ELF-1 (cell line): ENCODE measurements at regions not wholly inside any gene's neighbourhood (a gene's known extent, or its start where the extent isn't known, plus 50 kb on each side); places are given as distances from the start of the nearest gene placed in this dataset.
A peak's percentile ranks its signal among the peaks of the same experiment; 100 is the strongest.

Source experiments
- DNase-seq: peaks from one replicate; pipeline ENCODE4 v3.0.0-alpha.2; 2016; ENCODE audit warnings: low read depth, low spot score

DNA sequence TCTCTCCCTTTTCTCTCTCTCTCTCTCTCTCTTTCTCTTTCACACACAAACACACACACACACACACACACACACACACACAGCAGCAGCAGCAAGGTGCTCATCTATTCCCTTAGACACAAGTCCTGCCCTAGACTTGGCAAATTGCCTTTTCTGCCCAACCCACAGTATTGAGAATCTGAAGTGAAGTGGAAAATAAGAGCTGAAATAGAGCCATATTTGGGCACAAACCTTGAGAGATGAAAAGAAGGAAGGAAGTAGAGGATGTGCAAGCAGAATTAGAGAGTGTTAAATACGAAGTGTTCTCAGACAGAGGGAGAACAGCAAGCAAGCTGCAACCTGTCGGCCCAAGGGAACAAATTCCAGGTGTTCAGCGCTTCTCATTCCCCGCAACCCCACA, 557.5 kb upstream of the NOX3 start:
- DNase-seq: no peak

DNA sequence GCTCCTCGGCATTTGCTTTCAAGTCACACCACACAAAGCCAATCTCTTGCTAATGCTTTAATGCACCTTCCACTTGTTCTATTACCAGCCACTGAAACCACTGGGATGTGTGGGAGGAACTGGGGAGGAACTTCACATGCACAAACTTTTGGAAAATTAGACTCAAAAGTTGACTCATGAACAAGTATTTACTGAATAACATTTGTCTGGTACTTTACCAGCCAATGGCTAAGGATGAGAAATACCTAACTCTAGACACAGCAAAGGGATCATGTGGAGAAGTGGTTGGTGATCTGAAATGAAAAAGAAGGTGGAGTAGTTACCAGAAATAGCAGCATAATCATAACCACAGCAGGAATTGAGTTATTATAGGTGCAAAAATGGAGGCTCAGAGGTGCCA, 554.0 kb upstream of the NOX3 start:
- DNase-seq: no peak

DNA sequence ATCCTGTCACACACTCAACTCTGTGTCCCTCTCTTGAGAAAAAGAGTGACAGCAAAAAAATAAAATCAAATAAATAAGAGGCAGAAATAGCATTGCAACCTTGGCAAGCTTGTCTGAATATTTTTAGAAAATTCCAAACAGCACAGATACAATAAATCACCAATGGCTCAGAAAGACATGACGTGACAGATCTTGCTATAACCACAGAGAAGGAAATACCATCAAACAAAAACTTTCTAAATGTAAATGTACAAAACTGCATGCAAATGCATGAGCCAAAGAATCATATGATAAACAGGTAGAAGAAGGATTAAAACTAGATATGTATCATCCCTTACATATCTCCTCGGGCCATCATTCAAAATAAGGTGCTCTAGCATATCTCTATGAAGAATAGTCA, 549.2 kb upstream of the NOX3 start:
- DNase-seq: no peak

- DNase-seq: no peak
Observed at GRCh38 chr6:155996151-155996550, 540.5 kb upstream of the NOX3 start.

GRCh38 chr6:155995281-155995680, 539.6 kb upstream of the NOX3 start:
- DNase-seq: no peak

GRCh38 chr6:155994086-155994485, 538.4 kb upstream of the NOX3 start:
- no peak for DNase-seq

DNA sequence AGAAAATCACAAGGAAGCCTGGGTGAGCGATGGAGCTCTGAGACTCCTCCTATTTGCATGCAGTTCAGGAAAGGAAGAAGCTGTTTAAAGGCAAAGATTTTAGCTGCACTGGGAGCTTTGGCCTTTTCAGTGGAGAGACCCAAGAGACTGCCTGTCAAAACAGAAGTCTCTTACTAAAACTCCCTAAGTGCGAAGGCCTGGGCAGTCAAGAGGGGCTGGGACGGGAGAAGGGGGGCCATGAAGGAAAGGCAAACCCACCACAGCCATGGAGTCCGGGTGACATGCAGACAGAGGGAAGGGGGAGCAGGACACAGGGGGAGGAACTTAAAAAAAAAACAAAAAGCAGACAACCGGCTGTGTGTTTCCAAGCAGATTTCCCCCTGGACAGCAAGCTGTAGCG, 537.6 kb upstream of the NOX3 start:
- DNase-seq: no peak

- DNase-seq: no peak
Observed at GRCh38 chr6:155985660-155986138, 530.1 kb upstream of the NOX3 start.

DNA sequence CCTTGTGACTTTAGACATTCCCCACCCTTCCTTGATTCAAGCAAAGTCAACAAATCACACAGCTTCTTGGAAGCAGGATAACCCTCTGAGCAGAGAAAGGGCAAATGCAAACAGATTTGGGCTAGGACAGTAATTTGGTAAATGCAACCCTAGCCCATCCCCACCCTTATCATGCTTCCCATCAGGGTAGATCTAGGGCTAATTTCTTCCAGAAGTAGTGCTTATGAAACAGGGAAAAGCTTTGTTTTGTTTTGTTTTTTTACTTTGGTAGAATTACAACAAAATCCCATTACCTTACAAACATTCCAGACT, 525.1 kb upstream of the NOX3 start:
- no peak for DNase-seq

- no peak for DNase-seq
Observed at GRCh38 chr6:155980014-155980767, 524.6 kb upstream of the NOX3 start.

GRCh38 chr6:155975506-155975905, 519.9 kb upstream of the NOX3 start:
- no peak for DNase-seq

GRCh38 chr6:155974811-155975323, 519.2 kb upstream of the NOX3 start:
- DNase-seq: no peak

- DNase-seq: no peak
Observed at GRCh38 chr6:155974359-155974758, 518.7 kb upstream of the NOX3 start.

GRCh38 chr6:155970876-155971708, 515.5 kb upstream of the NOX3 start:
- no peak for DNase-seq

GRCh38 chr6:155970472-155970871, 514.8 kb upstream of the NOX3 start:
- no peak for DNase-seq

GRCh38 chr6:155968921-155969320, 513.3 kb upstream of the NOX3 start:
- no peak for DNase-seq

DNA sequence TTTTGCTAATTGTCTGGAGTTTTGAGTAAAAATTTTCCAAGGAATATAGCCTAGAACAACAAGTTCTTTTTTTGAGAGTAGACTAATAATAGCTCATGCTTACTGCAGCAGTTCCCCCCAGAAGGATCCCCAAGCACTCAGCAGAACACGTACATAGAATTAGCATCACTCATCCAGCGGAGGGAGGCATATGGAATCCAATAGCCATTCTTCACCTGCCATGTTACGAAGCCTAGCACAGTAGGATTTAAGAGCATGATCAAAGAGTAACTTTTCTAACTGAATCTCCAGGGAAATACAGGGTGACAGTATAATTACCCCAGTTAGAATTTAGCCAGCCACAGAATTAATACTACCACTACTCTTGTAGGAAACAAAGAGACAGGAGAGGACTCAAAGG, 511.7 kb upstream of the NOX3 start:
- no peak for DNase-seq

DNA sequence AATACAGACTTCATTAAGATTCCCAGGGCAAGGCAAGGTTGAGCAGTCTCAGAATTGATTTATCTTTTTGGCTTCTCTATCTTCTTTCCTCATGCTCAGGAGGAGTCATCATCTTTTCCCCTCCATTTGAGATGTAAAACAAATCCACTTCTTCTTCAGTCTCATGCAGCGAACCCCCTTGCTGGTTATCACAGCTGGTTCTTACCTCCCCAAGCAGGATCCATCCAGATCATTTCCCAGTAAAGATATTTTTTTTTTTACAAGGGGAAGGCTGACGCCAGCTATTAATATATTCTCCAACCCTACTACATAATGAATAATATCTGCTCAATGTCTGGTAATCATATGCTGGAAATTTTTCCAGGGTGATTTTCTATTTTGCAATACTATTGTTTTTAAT, 508.9 kb upstream of the NOX3 start:
- DNase-seq: no peak

DNA sequence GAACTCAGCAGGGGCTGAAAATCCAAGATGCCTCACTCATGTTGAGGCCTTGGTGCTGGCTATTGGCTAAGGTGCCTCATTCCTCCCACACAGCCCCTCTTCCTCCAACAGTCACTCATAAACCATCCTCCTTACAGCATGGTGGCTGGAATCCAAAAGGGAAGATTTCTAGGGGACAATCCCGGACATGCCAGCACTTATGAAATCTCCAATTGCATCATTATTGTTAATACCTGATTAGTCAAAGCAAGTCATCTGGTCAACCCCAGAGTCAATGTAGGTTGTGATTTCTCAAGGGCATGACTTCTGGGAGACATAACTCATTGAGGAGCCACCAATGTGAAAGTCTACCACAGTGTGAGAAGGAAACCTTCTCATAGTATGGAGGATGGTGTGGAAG, 506.6 kb upstream of the NOX3 start:
- DNase-seq: no peak

DNA sequence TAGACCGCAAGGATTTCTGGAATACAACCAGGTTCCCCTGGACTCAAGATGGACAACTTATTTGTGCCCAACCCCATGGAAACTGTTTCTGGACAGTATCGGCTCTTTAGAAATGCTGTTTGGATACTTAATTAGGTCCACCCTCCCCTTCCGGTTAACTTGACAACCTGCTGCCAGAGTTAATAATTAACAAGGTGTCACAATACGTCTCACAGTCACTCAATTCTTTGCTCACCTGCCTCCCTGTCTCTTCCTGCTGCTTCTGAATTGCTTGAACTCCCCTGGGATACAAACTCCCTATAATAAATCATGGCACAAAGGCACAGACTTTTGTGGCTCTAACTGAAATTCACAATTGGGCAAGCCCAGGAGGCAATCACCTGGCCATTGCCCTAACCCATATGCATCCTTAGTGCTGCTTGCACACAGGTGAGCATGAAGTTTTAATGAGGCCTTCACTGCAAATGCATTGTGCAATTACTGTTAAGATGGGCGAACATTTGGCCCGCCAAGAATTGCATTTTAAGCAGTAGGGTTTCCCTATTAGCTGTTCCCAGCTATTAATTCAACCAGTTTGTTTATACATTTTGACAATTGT, 504.4 kb upstream of the NOX3 start:
- DNase-seq: no peak

GRCh38 chr6:155958550-155958949, 502.9 kb upstream of the NOX3 start:
- DNase-seq: no peak

GRCh38 chr6:155955038-155955437, 499.4 kb upstream of the NOX3 start:
- peak; percentile 36 for DNase-seq

GRCh38 chr6:155954149-155954548, 498.5 kb upstream of the NOX3 start:
- DNase-seq: no peak
